HEK293T (cell line): ENCODE measurements at regions not wholly inside any gene's neighbourhood (a gene's known extent, or its start where the extent isn't known, plus 50 kb on each side); places are given as distances from the start of the nearest gene placed in this dataset.

Source experiments
- ARNT ChIP-seq: fragments of 450-650 bp; IDR thresholded peaks from 2 replicates; pipeline ENCODE4 v1.6.1; 2017; ENCODE audit warnings: mild to moderate bottlenecking
- BHLHE40 ChIP-seq: fragments of 450-650 bp; IDR thresholded peaks from 2 replicates; pipeline ENCODE4 v1.6.1; 2016; ENCODE audit warnings: mild to moderate bottlenecking, moderate library complexity, borderline replicate concordance
- CTBP1 ChIP-seq: fragments of 450-650 bp; IDR thresholded peaks from 2 replicates; pipeline ENCODE4 v1.6.1; 2016; ENCODE audit warnings: borderline replicate concordance
- ELF4 ChIP-seq: fragments of 450-650 bp; IDR thresholded peaks from 2 replicates; pipeline ENCODE4 v1.6.1; 2017; ENCODE audit warnings: antibody characterized with exemption
- FOXA1 ChIP-seq: fragments of 450-650 bp; IDR thresholded peaks from 2 replicates; pipeline ENCODE4 v1.6.1; 2016; ENCODE audit warnings: mild to moderate bottlenecking
- FOXK2 ChIP-seq: fragments of 450-650 bp; IDR thresholded peaks from 2 replicates; pipeline ENCODE4 v1.6.1; 2016; ENCODE audit warnings: mild to moderate bottlenecking
- FOXM1 ChIP-seq: fragments of 450-650 bp; IDR thresholded peaks from 2 replicates; pipeline ENCODE4 v1.6.1; 2017; ENCODE audit warnings: mild to moderate bottlenecking, borderline replicate concordance
- NFRKB ChIP-seq: fragments of 450-650 bp; IDR thresholded peaks from 2 replicates; pipeline ENCODE4 v1.6.1; 2016; ENCODE audit warnings: mild to moderate bottlenecking, moderate library complexity
- SP1 ChIP-seq: fragments of 450-650 bp; IDR thresholded peaks from 2 replicates; pipeline ENCODE4 v1.6.1; 2017
- SUZ12 ChIP-seq: fragments of 450-650 bp; IDR thresholded peaks from 2 replicates; pipeline ENCODE4 v1.6.1; 2016; ENCODE audit warnings: mild to moderate bottlenecking
- TARDBP ChIP-seq: fragments of 450-650 bp; IDR thresholded peaks from 2 replicates; pipeline ENCODE4 v1.6.1; 2016

GRCh38 chr14:94966868-94967267, 190.5 kb downstream of the DICER1 start:
- no peak for TF ChIP-seq FOXK2
- no peak for TF ChIP-seq FOXA1
- TF ChIP-seq ARNT: no peak
- TF ChIP-seq FOXM1: no peak
- TF ChIP-seq CTBP1: no peak
- no peak for TF ChIP-seq TARDBP
- TF ChIP-seq ELF4: no peak
- TF ChIP-seq NFRKB: no peak
- no peak for TF ChIP-seq SUZ12
- no peak for TF ChIP-seq SP1
- TF ChIP-seq BHLHE40: no peak
